Activated CD4-positive, CD25-positive, alpha-beta regulatory T cell treated with anti-CD3 and anti-CD28 coated beads, Interleukin-2, amount 50 U/mL, for 16 hours (primary cell): ENCODE measurements at regions not wholly inside any gene's neighbourhood (a gene's known extent, or its start where the extent isn't known, plus 50 kb on each side); places are given as distances from the start of the nearest gene placed in this dataset.

Experiments
- DNase-seq: peaks from one replicate; pipeline ENCODE4 v3.0.0-alpha.2; 2020; ENCODE audit warnings: low read depth, low spot score

DNA sequence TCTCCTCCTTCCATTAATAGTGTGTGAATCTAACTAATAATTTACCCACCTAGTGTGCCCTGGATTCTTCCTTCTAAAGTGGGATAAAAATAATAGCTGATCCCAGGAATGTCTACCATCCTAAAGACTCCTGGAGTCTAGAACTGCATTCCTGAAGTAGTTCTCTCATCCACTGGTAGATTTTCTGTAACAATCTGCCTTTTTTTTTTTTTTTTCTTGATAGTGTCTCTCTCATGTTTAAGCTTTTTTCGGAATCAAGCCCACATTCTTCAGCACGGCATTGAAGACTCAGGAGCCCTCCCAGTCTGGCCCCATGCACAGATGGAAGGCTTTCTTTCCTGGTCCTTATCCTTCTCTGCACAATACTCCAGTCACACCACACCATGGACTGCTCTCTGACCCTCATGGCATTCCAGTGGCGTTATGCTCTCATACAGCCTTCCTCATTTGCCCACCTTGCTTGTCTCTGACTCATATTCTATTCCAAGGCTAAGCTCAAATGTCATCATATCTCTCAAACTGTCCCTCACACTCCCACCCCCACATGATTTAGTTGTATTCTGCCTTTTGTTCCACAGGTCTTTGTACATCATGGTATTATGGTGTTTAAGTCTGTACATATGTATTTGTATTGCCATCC is 68.7 kb upstream of the FRY start:
- DNase-seq = no peak

GRCh38 chr13:31963631-31964030 is 67.9 kb upstream of the FRY start:
- no peak for DNase-seq

DNA sequence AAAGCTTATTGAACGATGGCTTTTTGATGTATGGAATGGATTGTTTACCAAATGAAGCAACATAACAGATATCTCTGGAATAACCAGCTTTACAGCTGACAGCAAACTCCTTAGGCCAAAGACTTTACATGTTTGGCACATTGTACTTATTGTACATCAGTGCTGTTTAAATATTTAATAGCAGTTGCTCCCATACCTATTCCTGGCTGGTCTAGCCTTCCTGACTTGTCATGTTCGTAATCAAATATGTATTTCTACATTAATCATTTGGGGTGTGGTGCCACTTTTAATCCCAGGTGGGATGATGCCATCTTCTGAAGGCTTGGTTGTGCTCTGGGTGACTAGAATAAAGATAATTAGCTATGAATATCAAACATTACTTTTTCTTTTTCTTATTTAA is 67.4 kb upstream of the FRY start:
- DNase-seq = no peak

GRCh38 chr13:31965361-31966066 is 66.1 kb upstream of the FRY start:
- no peak for DNase-seq

DNA sequence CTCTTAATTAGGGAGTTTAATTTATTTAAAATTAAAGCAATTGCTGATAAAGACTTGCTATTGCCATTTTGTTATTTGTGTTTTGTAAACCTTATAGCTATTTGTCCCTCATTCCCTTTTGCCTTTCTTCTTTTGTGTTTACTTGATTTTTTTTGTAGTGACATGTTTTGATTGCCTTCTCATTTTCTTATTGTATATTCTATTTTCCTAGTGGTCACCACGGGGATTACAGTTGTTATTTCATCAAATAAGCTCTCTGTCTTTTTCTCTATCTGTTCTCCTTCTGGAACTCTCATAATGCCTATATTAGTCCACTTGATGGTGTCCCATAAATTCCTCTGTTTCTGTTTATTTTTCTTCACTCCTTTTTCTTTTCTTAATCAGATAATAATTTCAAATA is 64.4 kb upstream of the FRY start:
- no peak for DNase-seq

- no peak for DNase-seq
Measured at GRCh38 chr13:31968473-31968872, 63.1 kb upstream of the FRY start.

GRCh38 chr13:31970231-31970930 is 61.2 kb upstream of the FRY start:
- DNase-seq = no peak

- no peak for DNase-seq
Measured at GRCh38 chr13:31972453-31972852, 59.1 kb upstream of the FRY start.

- DNase-seq = no peak
Measured at GRCh38 chr13:31978021-31978420, 53.6 kb upstream of the FRY start.

DNA sequence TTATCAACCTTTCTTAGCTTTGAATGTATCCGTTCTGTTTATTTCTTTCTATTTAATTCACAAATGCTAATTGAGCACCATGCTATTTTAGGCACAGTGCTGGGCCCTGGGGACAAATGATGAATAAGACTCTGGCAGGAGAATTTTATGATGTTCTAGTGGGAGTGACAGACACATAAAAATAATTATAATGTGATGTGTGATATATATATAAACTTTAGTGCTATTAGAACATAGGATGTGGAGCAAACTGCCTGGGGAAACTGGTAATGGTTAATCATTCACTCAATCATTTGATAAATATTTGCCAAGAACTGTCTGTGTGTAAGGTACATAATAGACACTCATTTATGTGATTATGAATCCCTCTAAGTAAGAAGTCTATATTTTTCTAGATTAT is 50.7 kb upstream of the FRY start:
- no peak for DNase-seq
